ENCODE measurements at regions not wholly inside any gene's neighbourhood (a gene's known extent, or its start where the extent isn't known, plus 50 kb on each side); places are given as distances from the start of the nearest gene placed in this dataset.

- no peak for TF ChIP-seq POLR2A (IDR thresholded peaks at IDR 0.05)
- TF ChIP-seq, protein P1, sequence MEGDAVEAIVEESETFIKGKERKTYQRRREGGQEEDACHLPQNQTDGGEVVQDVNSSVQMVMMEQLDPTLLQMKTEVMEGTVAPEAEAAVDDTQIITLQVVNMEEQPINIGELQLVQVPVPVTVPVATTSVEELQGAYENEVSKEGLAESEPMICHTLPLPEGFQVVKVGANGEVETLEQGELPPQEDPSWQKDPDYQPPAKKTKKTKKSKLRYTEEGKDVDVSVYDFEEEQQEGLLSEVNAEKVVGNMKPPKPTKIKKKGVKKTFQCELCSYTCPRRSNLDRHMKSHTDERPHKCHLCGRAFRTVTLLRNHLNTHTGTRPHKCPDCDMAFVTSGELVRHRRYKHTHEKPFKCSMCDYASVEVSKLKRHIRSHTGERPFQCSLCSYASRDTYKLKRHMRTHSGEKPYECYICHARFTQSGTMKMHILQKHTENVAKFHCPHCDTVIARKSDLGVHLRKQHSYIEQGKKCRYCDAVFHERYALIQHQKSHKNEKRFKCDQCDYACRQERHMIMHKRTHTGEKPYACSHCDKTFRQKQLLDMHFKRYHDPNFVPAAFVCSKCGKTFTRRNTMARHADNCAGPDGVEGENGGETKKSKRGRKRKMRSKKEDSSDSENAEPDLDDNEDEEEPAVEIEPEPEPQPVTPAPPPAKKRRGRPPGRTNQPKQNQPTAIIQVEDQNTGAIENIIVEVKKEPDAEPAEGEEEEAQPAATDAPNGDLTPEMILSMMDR (IDR thresholded peaks at IDR 0.05): no peak
Measured at GRCh38 chrX:150203248-150203645, 159.9 kb upstream of the MAMLD1 start.
